SK-N-SH (cell line): ENCODE measurements at regions not wholly inside any gene's neighbourhood (a gene's known extent, or its start where the extent isn't known, plus 50 kb on each side); places are given as distances from the start of the nearest gene placed in this dataset.

Experiments used
- EZH2phosphoT487 ChIP-seq: fragments of 200-600 bp; sonication (generic); IDR thresholded peaks from 2 replicates; pipeline ENCODE4 v1.6.1; 2017; ENCODE audit warnings: low read depth, mixed run types, mild to moderate bottlenecking, antibody characterized with exemption, moderate library complexity, borderline replicate concordance
- NFIC ChIP-seq: IDR thresholded peaks from 2 replicates; pipeline ENCODE4 v1.4.0; 2012; ENCODE audit warnings: borderline replicate concordance
- SIN3A ChIP-seq: IDR thresholded peaks from 2 replicates; pipeline ENCODE4 v1.6.1; 2012; ENCODE audit warnings: low read depth, mild to moderate bottlenecking, low read length, moderate library complexity, borderline replicate concordance
- SMC3 ChIP-seq: IDR thresholded peaks from 2 replicates; pipeline ENCODE4 v1.6.1; 2012; ENCODE audit warnings: low read depth, low read length, improper control_type of control experiment
- TAF1 ChIP-seq: IDR thresholded peaks from 2 replicates; pipeline ENCODE4 v1.6.1; 2012; ENCODE audit warnings: low read depth, mild to moderate bottlenecking, low read length, moderate library complexity, borderline replicate concordance
- TEAD4 ChIP-seq: IDR thresholded peaks from 2 replicates; pipeline ENCODE4 v1.4.0; 2012; ENCODE audit warnings: mild to moderate bottlenecking, borderline replicate concordance; ENCODE audit not compliant: insufficient read depth
- TF ChIP-seq, protein P1 (sequence below): fragments of 200-600 bp; sonication (generic); IDR thresholded peaks from 2 replicates; pipeline ENCODE4 v1.6.1; 2017; ENCODE audit warnings: antibody characterized with exemption, mild to moderate bottlenecking, moderate library complexity
- TF ChIP-seq, protein P2 (sequence below): IDR thresholded peaks from 2 replicates; pipeline ENCODE4 v1.4.0; 2012; ENCODE audit warnings: low read depth

DNA sequence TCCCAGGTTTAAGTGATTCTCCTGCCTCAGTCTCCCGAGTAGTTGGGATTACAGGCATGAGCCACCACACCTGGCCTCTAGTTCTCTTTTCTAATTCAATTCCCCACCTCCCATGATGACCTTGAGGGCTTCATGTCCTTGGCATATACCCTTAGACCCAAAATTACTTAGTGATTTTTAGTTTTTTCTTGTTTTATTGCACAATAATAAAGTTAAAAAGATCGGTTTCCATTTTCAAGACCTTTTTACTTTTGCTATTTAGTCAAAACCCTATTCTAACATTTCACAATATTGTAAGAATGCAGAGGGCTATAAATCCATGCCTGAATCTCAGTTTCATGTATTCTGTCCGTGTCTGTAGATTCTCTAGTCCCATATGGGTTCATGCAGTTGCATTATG is 354.6 kb upstream of the FANCL start:
- TF ChIP-seq SMC3: no peak
- TF ChIP-seq, protein P1, sequence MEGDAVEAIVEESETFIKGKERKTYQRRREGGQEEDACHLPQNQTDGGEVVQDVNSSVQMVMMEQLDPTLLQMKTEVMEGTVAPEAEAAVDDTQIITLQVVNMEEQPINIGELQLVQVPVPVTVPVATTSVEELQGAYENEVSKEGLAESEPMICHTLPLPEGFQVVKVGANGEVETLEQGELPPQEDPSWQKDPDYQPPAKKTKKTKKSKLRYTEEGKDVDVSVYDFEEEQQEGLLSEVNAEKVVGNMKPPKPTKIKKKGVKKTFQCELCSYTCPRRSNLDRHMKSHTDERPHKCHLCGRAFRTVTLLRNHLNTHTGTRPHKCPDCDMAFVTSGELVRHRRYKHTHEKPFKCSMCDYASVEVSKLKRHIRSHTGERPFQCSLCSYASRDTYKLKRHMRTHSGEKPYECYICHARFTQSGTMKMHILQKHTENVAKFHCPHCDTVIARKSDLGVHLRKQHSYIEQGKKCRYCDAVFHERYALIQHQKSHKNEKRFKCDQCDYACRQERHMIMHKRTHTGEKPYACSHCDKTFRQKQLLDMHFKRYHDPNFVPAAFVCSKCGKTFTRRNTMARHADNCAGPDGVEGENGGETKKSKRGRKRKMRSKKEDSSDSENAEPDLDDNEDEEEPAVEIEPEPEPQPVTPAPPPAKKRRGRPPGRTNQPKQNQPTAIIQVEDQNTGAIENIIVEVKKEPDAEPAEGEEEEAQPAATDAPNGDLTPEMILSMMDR: no peak
- TF ChIP-seq SIN3A: no peak
- TF ChIP-seq TEAD4: no peak
- TF ChIP-seq NFIC: no peak
- TF ChIP-seq, protein P2, sequence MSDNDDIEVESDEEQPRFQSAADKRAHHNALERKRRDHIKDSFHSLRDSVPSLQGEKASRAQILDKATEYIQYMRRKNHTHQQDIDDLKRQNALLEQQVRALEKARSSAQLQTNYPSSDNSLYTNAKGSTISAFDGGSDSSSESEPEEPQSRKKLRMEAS: no peak
- TF ChIP-seq TAF1: no peak
- TF ChIP-seq EZH2phosphoT487: no peak
